Glutamatergic neuron (in vitro differentiated cells): ENCODE measurements at regions not wholly inside any gene's neighbourhood (a gene's known extent, or its start where the extent isn't known, plus 50 kb on each side); places are given as distances from the start of the nearest gene placed in this dataset.
"Not testable (repeated sequence)": the region's sequence is repeated elsewhere in the genome, so short reads cannot be mapped to it uniquely, and the experiment has no call there.

ENCODE experiments used
- DNase-seq: peaks from one replicate; pipeline ENCODE4 v3.0.0; 2022
- H3K27ac Mint-ChIP-seq: one replicate; pipeline ENCODE4 v1.8.0; 2020; ENCODE audit warnings: mild to moderate bottlenecking, mixed read lengths, inconsistent platforms; ENCODE audit not compliant: unreplicated experiment
- H3K27me3 Mint-ChIP-seq: one replicate; pipeline ENCODE4 v1.8.0; 2020; ENCODE audit warnings: mild to moderate bottlenecking, moderate library complexity, mixed read lengths, inconsistent platforms; ENCODE audit not compliant: unreplicated experiment
- H3K36me3 Mint-ChIP-seq: one replicate; pipeline ENCODE4 v1.8.0; 2020; ENCODE audit warnings: mild to moderate bottlenecking, mixed read lengths, inconsistent platforms; ENCODE audit not compliant: unreplicated experiment
- H3K4me1 Mint-ChIP-seq: one replicate; pipeline ENCODE4 v1.8.0; 2020; ENCODE audit warnings: mild to moderate bottlenecking, low read depth, mixed read lengths, inconsistent platforms; ENCODE audit not compliant: unreplicated experiment
- H3K4me3 Mint-ChIP-seq: one replicate; pipeline ENCODE4 v1.8.0; 2020; ENCODE audit warnings: mild to moderate bottlenecking, mixed read lengths, inconsistent platforms; ENCODE audit not compliant: unreplicated experiment
- H3K9me3 Mint-ChIP-seq: one replicate; pipeline ENCODE4 v1.8.0; 2020; ENCODE audit warnings: mild to moderate bottlenecking, moderate library complexity, mixed read lengths, inconsistent platforms; ENCODE audit not compliant: unreplicated experiment
- CTCF ChIP-seq: fragments of 200-600 bp; sonication (generic); IDR thresholded peaks from one replicate; pipeline ENCODE4 v1.5.0; 2021; ENCODE audit not compliant: partially characterized antibody, unreplicated experiment

- no peak overlapping the region for H3K4me3 Mint-ChIP-seq
- H3K36me3 Mint-ChIP-seq = no peaks in the 10 kb centered on the region
- no peaks in the 10 kb centered on the region for H3K4me1 Mint-ChIP-seq
- H3K27ac Mint-ChIP-seq = no peak overlapping the region
- no peak for TF ChIP-seq CTCF
- DNase-seq = no peak
- no peaks in the 10 kb centered on the region for H3K9me3 Mint-ChIP-seq
- no peaks in the 10 kb centered on the region for H3K27me3 Mint-ChIP-seq
Observed at GRCh38 chr6:85357651-85358050, 92.2 kb upstream of the NT5E start.

GRCh38 chr6:85356743-85357142 lies 93.1 kb upstream of the NT5E start:
- not testable (repeated sequence) for H3K4me1 Mint-ChIP-seq, DNase-seq, H3K9me3 Mint-ChIP-seq, H3K4me3 Mint-ChIP-seq, H3K27me3 Mint-ChIP-seq, H3K36me3 Mint-ChIP-seq, H3K27ac Mint-ChIP-seq

- Mint-ChIP-seq H3K4me3 (no peak overlapping the region), H3K27ac (no peak overlapping the region), H3K4me1 (no peaks in the 10 kb centered on the region), H3K27me3 (no peaks in the 10 kb centered on the region), H3K36me3 (no peaks in the 10 kb centered on the region), H3K9me3 (no peaks in the 10 kb centered on the region)
- TF ChIP-seq CTCF = no peak
- no peak for DNase-seq
Observed at GRCh38 chr6:85355816-85356215, 94.1 kb upstream of the NT5E start.

- Mint-ChIP-seq H3K36me3 (no peaks in the 10 kb centered on the region), H3K9me3 (no peaks in the 10 kb centered on the region), H3K27ac (no peak overlapping the region), H3K27me3 (no peaks in the 10 kb centered on the region), H3K4me3 (no peak overlapping the region), H3K4me1 (no peaks in the 10 kb centered on the region)
- DNase-seq = peak; percentile 77
- TF ChIP-seq CTCF = peak; percentile 99
Observed at GRCh38 chr6:85354761-85355618, 94.9 kb upstream of the NT5E start.

- no peak for DNase-seq
- H3K4me1 Mint-ChIP-seq = no peaks in the 10 kb centered on the region
- H3K4me3 Mint-ChIP-seq = no peak overlapping the region
- no peak overlapping the region for H3K27ac Mint-ChIP-seq
- TF ChIP-seq CTCF = no peak
- H3K27me3 Mint-ChIP-seq = no peaks in the 10 kb centered on the region
- no peaks in the 10 kb centered on the region for H3K36me3 Mint-ChIP-seq
- no peaks in the 10 kb centered on the region for H3K9me3 Mint-ChIP-seq
Observed at GRCh38 chr6:85353012-85353411, 96.9 kb upstream of the NT5E start.
